Fibroblast of lung (primary cell): ENCODE measurements at regions not wholly inside any gene's neighbourhood (a gene's known extent, or its start where the extent isn't known, plus 50 kb on each side); places are given as distances from the start of the nearest gene placed in this dataset.

ENCODE experiments used
- DNase-seq, 2 donors: peaks; one replicate each; pipeline versions ENCODE4 v3.0.0 to v3.0.0-alpha.2; 2010; ENCODE audit warnings: low read depth in 2 of 2
- H2AFZ ChIP-seq: 2 replicates; pipeline ENCODE4 v1.5.1; 2012; ENCODE audit warnings: low read length, control low read depth, inconsistent platforms
- H3K27ac ChIP-seq: 2 replicates; pipeline ENCODE4 v1.5.1; 2011; ENCODE audit warnings: low read length, control low read depth; ENCODE audit not compliant: insufficient read depth
- H3K27me3 ChIP-seq: 2 replicates; pipeline ENCODE4 v1.5.1; 2011; ENCODE audit warnings: mild to moderate bottlenecking, low read length; ENCODE audit not compliant: control insufficient read depth, insufficient read depth
- H3K36me3 ChIP-seq: 2 replicates; pipeline ENCODE4 v1.5.1; 2011; ENCODE audit warnings: low read length; ENCODE audit not compliant: control insufficient read depth, insufficient read depth
- H3K4me1 ChIP-seq: 2 replicates; pipeline ENCODE4 v1.5.1; 2011; ENCODE audit warnings: low read length; ENCODE audit not compliant: control insufficient read depth, insufficient read depth; ENCODE audit errors: extremely low read depth
- H3K4me2 ChIP-seq: 2 replicates; pipeline ENCODE4 v1.5.1; 2011; ENCODE audit warnings: low read length, control low read depth; ENCODE audit not compliant: insufficient read depth; ENCODE audit errors: extremely low read depth
- H3K4me3 ChIP-seq, 4 experiments: fragments of 200-600 bp in 1 of 4; sonication (generic) in 1 of 4; replicated peaks in 1 of 4; 2 replicates each; pipeline ENCODE4 v1.5.1; 2011 to 2016; ENCODE audit warnings: low read length in 4 of 4, low read depth in 3 of 4, mild to moderate bottlenecking in 3 of 4, control low read depth in 2 of 4, inconsistent platforms in 1 of 4, mixed read lengths in 1 of 4; ENCODE audit not compliant: insufficient read depth in 1 of 4; ENCODE audit errors: control extremely low read depth in 1 of 4
- H3K79me2 ChIP-seq: 2 replicates; pipeline ENCODE4 v1.5.1; 2012; ENCODE audit warnings: mild to moderate bottlenecking, low read length, inconsistent platforms; ENCODE audit not compliant: control insufficient read depth, insufficient read depth
- H3K9ac ChIP-seq: 2 replicates; pipeline ENCODE4 v1.5.1; 2011; ENCODE audit warnings: mild to moderate bottlenecking, low read length, control low read depth; ENCODE audit not compliant: insufficient read depth
- H3K9me3 ChIP-seq: 2 replicates; pipeline ENCODE4 v1.5.1; 2012; ENCODE audit warnings: low read depth, low read length; ENCODE audit not compliant: control insufficient read depth, insufficient read depth
- H4K20me1 ChIP-seq: 2 replicates; pipeline ENCODE4 v1.5.1; 2011; ENCODE audit warnings: low read length; ENCODE audit not compliant: control insufficient read depth, insufficient read depth; ENCODE audit errors: extremely low read depth
- CTCF ChIP-seq, 2 donors: IDR thresholded peaks in 1 of 2; conservative IDR thresholded peaks in 1 of 2; 1 replicate in 1 of 2; 2 replicates in 1 of 2; pipeline ENCODE4 v1.5.1; 2011 to 2012; ENCODE audit warnings: low read length in 2 of 2, control low read depth in 1 of 2, inconsistent platforms in 1 of 2, low read depth in 1 of 2, mild to moderate bottlenecking in 1 of 2
- EZH2 ChIP-seq: IDR thresholded peaks from 2 replicates; pipeline ENCODE4 v1.5.1; 2012; ENCODE audit warnings: low read length, control low read depth, mild to moderate bottlenecking; ENCODE audit errors: missing control alignments

GRCh38 chr11:109821511-109821910, 271.7 kb upstream of the ZC3H12C start:
- DNase-seq: no peak
- Histone ChIP-seq H3K9me3 (no peaks in the 10 kb centered on the region), H3K36me3 (no peaks in the 10 kb centered on the region), H3K9ac (no peak overlapping the region), H4K20me1 (no peaks in the 10 kb centered on the region), H2AFZ (no peak overlapping the region), H3K4me3 (no peak overlapping the region), H3K27ac (no peak overlapping the region), H3K79me2 (no peaks in the 10 kb centered on the region), H3K4me1 (no peaks in the 10 kb centered on the region), H3K27me3 (no peaks in the 10 kb centered on the region), H3K4me2 (no peak overlapping the region)
- no peak for TF ChIP-seq EZH2
- TF ChIP-seq CTCF (conservative IDR thresholded peaks at IDR 0.05 in 1 of 2, IDR thresholded peaks at IDR 0.05 in 1 of 2; ENCODE audit: low read depth in 1 of 2, low read length in 2 of 2): no peak

GRCh38 chr11:109822436-109823102, 270.6 kb upstream of the ZC3H12C start:
- no peaks in the 10 kb centered on the region for H3K4me1 ChIP-seq
- H4K20me1 ChIP-seq: no peaks in the 10 kb centered on the region
- H3K27ac ChIP-seq: no peak overlapping the region
- H3K9ac ChIP-seq: no peak overlapping the region
- no peak overlapping the region for H2AFZ ChIP-seq
- no peaks in the 10 kb centered on the region for H3K9me3 ChIP-seq
- no peaks in the 10 kb centered on the region for H3K79me2 ChIP-seq
- H3K27me3 ChIP-seq: no peaks in the 10 kb centered on the region
- H3K36me3 ChIP-seq: no peaks in the 10 kb centered on the region
- no peak overlapping the region for H3K4me3 ChIP-seq
- no peak for TF ChIP-seq CTCF (conservative IDR thresholded peaks at IDR 0.05 in 1 of 2, IDR thresholded peaks at IDR 0.05 in 1 of 2; ENCODE audit: low read depth in 1 of 2, low read length in 2 of 2)
- no peak overlapping the region for H3K4me2 ChIP-seq
- DNase-seq: no peak

- Histone ChIP-seq H4K20me1 (no peaks in the 10 kb centered on the region), H3K9ac (no peak overlapping the region), H3K4me1 (no peaks in the 10 kb centered on the region), H3K9me3 (no peaks in the 10 kb centered on the region), H3K27me3 (no peaks in the 10 kb centered on the region), H3K4me3 (no peak overlapping the region), H3K27ac (no peak overlapping the region), H3K79me2 (no peaks in the 10 kb centered on the region), H3K36me3 (no peaks in the 10 kb centered on the region), H2AFZ (no peak overlapping the region), H3K4me2 (no peak overlapping the region)
- TF ChIP-seq CTCF (conservative IDR thresholded peaks at IDR 0.05 in 1 of 2, IDR thresholded peaks at IDR 0.05 in 1 of 2; ENCODE audit: low read depth in 1 of 2, low read length in 2 of 2) (no peak), EZH2 (no peak)
- no peak for DNase-seq
These were observed 264.8 kb upstream of the ZC3H12C start for GRCh38 chr11:109828387-109828786.
